SK-N-SH (cell line): ENCODE measurements at regions not wholly inside any gene's neighbourhood (a gene's known extent, or its start where the extent isn't known, plus 50 kb on each side); places are given as distances from the start of the nearest gene placed in this dataset.

Experiments used
- CTCF ChIA-PET: fragments of 300-600, 350-600 bp; formaldehyde crosslinking; extraction: SDS; loops from one replicate; lab custom pipeline; 2021; lab: Yijun Ruan, JAX
- POLR2A ChIA-PET: fragments of 350-600 bp; sonication (Branson Sonifier 250); formaldehyde crosslinking; extraction: SDS; loops from one replicate; lab custom pipeline; 2020; ENCODE audit warnings: antibody characterized with exemption, inconsistent platforms; lab: Yijun Ruan, JAX
- DNase-seq: peaks from one replicate; pipeline ENCODE4 v3.0.0; 2012
- H2AFZ ChIP-seq: fragments of 200-600 bp; sonication (generic); 2 replicates; pipeline ENCODE4 v1.8.1; 2016; ENCODE audit warnings: antibody characterized with exemption, mild to moderate bottlenecking, low read depth
- H3F3A ChIP-seq: fragments of 200-600 bp; sonication (generic); replicated peaks from 2 replicates; pipeline ENCODE3; 2016; ENCODE audit warnings: antibody characterized with exemption, mild to moderate bottlenecking; ENCODE audit not compliant: insufficient read depth
- H3K27ac ChIP-seq, 2 experiments: fragments of 200-500 bp in 1 of 2; fragments of 200-600 bp in 1 of 2; sonication (Bioruptor generic) in 1 of 2; sonication (generic), shearing (Covaris generic) in 1 of 2; 2 replicates each; pipeline versions ENCODE4 v1.5.1 to v1.6.1; 2014 to 2016; ENCODE audit warnings: low read depth in 2 of 2, inconsistent platforms in 1 of 2, low read length in 1 of 2, mild to moderate bottlenecking in 1 of 2, mixed read lengths in 1 of 2
- H3K27me3 ChIP-seq: fragments of 200-600 bp; sonication (generic), shearing (Covaris generic); 2 replicates; pipeline ENCODE4 v1.6.1; 2016; ENCODE audit warnings: mixed run types; ENCODE audit not compliant: insufficient read depth
- H3K36me3 ChIP-seq, 2 experiments: fragments of 200-500 bp in 1 of 2; fragments of 200-600 bp in 1 of 2; sonication (Bioruptor generic) in 1 of 2; sonication (generic) in 1 of 2; replicated peaks in 1 of 2; 2 replicates each; pipeline versions ENCODE3 to v1.5.1; 2014 to 2016; ENCODE audit warnings: low read length in 1 of 2, mild to moderate bottlenecking in 1 of 2; ENCODE audit not compliant: insufficient read depth in 2 of 2, control insufficient read depth in 1 of 2
- H3K4me1 ChIP-seq, 2 experiments: fragments of 200-500 bp in 1 of 2; fragments of 200-600 bp in 1 of 2; sonication (Bioruptor generic) in 1 of 2; sonication (generic), shearing (Covaris generic) in 1 of 2; 2 replicates each; pipeline versions ENCODE4 v1.5.1 to v1.6.1; 2014 to 2016; ENCODE audit warnings: low read depth in 1 of 2, low read length in 1 of 2, mixed run types in 1 of 2; ENCODE audit not compliant: insufficient read depth in 2 of 2, control insufficient read depth in 1 of 2
- H3K4me2 ChIP-seq: fragments of 200-600 bp; sonication (generic), shearing (Covaris generic); 2 replicates; pipeline ENCODE4 v1.6.1; 2017; ENCODE audit warnings: mixed run types
- H3K4me3 ChIP-seq, 2 experiments: fragments of 200-500 bp in 1 of 2; fragments of 200-600 bp in 1 of 2; sonication (Bioruptor generic) in 1 of 2; sonication (generic), shearing (Covaris generic) in 1 of 2; 2 replicates each; pipeline versions ENCODE4 v1.5.1 to v1.8.1; 2014 to 2016; ENCODE audit warnings: low read depth in 2 of 2, inconsistent platforms in 1 of 2, low read length in 1 of 2, mild to moderate bottlenecking in 1 of 2, mixed read lengths in 1 of 2, moderate library complexity in 1 of 2
- H3K79me2 ChIP-seq: fragments of 200-600 bp; sonication (generic); 2 replicates; pipeline ENCODE4 v1.8.1; 2017; ENCODE audit warnings: mild to moderate bottlenecking; ENCODE audit not compliant: insufficient read depth
- H3K9ac ChIP-seq: fragments of 200-600 bp; sonication (generic); 2 replicates; pipeline ENCODE4 v1.6.1; 2017; ENCODE audit warnings: mixed run types
- H3K9me2 ChIP-seq: fragments of 200-600 bp; sonication (generic); 2 replicates; pipeline ENCODE4 v1.6.1; 2017; ENCODE audit warnings: mixed run types
- H3K9me3 ChIP-seq: fragments of 200-600 bp; sonication (generic); 2 replicates; pipeline ENCODE4 v1.6.1; 2017; ENCODE audit warnings: mixed run types, mild to moderate bottlenecking, moderate library complexity
- H4K20me1 ChIP-seq: fragments of 200-600 bp; sonication (generic); 2 replicates; pipeline ENCODE4 v1.6.1; 2017; ENCODE audit warnings: mild to moderate bottlenecking, mixed run types; ENCODE audit not compliant: insufficient read depth
- ELF1 ChIP-seq: IDR thresholded peaks from 2 replicates; pipeline ENCODE4 v1.4.0; 2012
- EZH2phosphoT487 ChIP-seq: fragments of 200-600 bp; sonication (generic); IDR thresholded peaks from 2 replicates; pipeline ENCODE4 v1.6.1; 2017; ENCODE audit warnings: low read depth, mixed run types, mild to moderate bottlenecking, antibody characterized with exemption, moderate library complexity, borderline replicate concordance
- FOXM1 ChIP-seq: IDR thresholded peaks from 2 replicates; pipeline ENCODE4 v1.4.0; 2012; ENCODE audit warnings: low read depth, mild to moderate bottlenecking
- GATA2 ChIP-seq: sonication (generic); formaldehyde crosslinking; IDR thresholded peaks from 2 replicates; pipeline ENCODE4 v1.5.0; 2020; ENCODE audit warnings: mild to moderate bottlenecking, missing genetic modification reagents
- IRF3 ChIP-seq: fragments of 150-350 bp; IDR thresholded peaks from 2 replicates; pipeline ENCODE4 v1.6.1; 2016; ENCODE audit warnings: mild to moderate bottlenecking, low read depth, low read length
- MAX ChIP-seq: IDR thresholded peaks from 2 replicates; pipeline ENCODE4 v1.4.0; 2012; ENCODE audit warnings: low read depth
- MEF2A ChIP-seq: IDR thresholded peaks from 2 replicates; pipeline ENCODE4 v1.4.0; 2012; ENCODE audit warnings: low read depth, borderline replicate concordance
- NFIC ChIP-seq: IDR thresholded peaks from 2 replicates; pipeline ENCODE4 v1.4.0; 2012; ENCODE audit warnings: borderline replicate concordance
- PBX3 ChIP-seq: IDR thresholded peaks from 2 replicates; pipeline ENCODE4; 2012
- POLR2AphosphoS5 ChIP-seq: IDR thresholded peaks from 2 replicates; pipeline ENCODE4 v1.6.1; 2012; ENCODE audit warnings: low read depth, low read length
- RCOR1 ChIP-seq: fragments of 150-350 bp; IDR thresholded peaks from 2 replicates; pipeline ENCODE4 v1.6.1; 2017; ENCODE audit warnings: antibody characterized with exemption, low read length
- REST ChIP-seq: IDR thresholded peaks from 2 replicates; pipeline ENCODE4 v1.6.1; 2012; ENCODE audit warnings: mild to moderate bottlenecking, low read depth, low read length, moderate library complexity
- SIN3A ChIP-seq: IDR thresholded peaks from 2 replicates; pipeline ENCODE4 v1.6.1; 2012; ENCODE audit warnings: low read depth, mild to moderate bottlenecking, low read length, moderate library complexity, borderline replicate concordance
- SMC3 ChIP-seq: IDR thresholded peaks from 2 replicates; pipeline ENCODE4 v1.6.1; 2012; ENCODE audit warnings: low read depth, low read length, improper control_type of control experiment
- TAF1 ChIP-seq: IDR thresholded peaks from 2 replicates; pipeline ENCODE4 v1.6.1; 2012; ENCODE audit warnings: low read depth, mild to moderate bottlenecking, low read length, moderate library complexity, borderline replicate concordance
- TCF12 ChIP-seq: IDR thresholded peaks from 2 replicates; pipeline ENCODE4 v1.4.0; 2012
- TEAD4 ChIP-seq: IDR thresholded peaks from 2 replicates; pipeline ENCODE4 v1.4.0; 2012; ENCODE audit warnings: mild to moderate bottlenecking, borderline replicate concordance; ENCODE audit not compliant: insufficient read depth
- USF1 ChIP-seq: IDR thresholded peaks from 2 replicates; pipeline ENCODE4 v1.4.0; 2012; ENCODE audit warnings: low read depth, borderline replicate concordance
- YY1 ChIP-seq: IDR thresholded peaks from 2 replicates; pipeline ENCODE4 v1.4.0; 2012; ENCODE audit warnings: low read depth, mild to moderate bottlenecking
- ZBTB33 ChIP-seq: IDR thresholded peaks from 2 replicates; pipeline ENCODE4 v1.4.0; 2012; ENCODE audit warnings: low read depth, borderline replicate concordance
- WGBS: methylation state at CpG from one replicate; pipeline ENCODE4 v1.1.6; 2017; ENCODE audit warnings: low lambda C conversion rate; 5-methylcytosine and 5-hydroxymethylcytosine counted together

- TF ChIP-seq ZBTB33 (no peak), REST (no peak), TCF12 (no peak), ELF1 (no peak)
- TF ChIP-seq, all 33 proteins: peak for 0
Observed at GRCh38 chr1:218633238-218633988, 288.3 kb downstream of the TGFB2 start (continued).

- H3K27me3 ChIP-seq: no peaks in the 10 kb centered on the region
- no peak for DNase-seq
- POLR2A ChIA-PET: no interaction called here
- TF ChIP-seq TEAD4: no peak
- no peak for TF ChIP-seq SIN3A
- no peak for TF ChIP-seq IRF3
- no peak for TF ChIP-seq PBX3
- no peak for TF ChIP-seq EZH2phosphoT487
- no peak for TF ChIP-seq FOXM1
- no peak for TF ChIP-seq ELF1
- no peak for TF ChIP-seq MEF2A
- no peak for TF ChIP-seq SMC3
- no peak for TF ChIP-seq MAX
- no peak for TF ChIP-seq TAF1
- TF ChIP-seq NFIC: no peak
- no peak for TF ChIP-seq YY1
- no peak for TF ChIP-seq USF1
- TF ChIP-seq GATA2 (CRISPR knock-in tag): no peak
- TF ChIP-seq POLR2AphosphoS5: no peak
- TF ChIP-seq TCF12: no peak
- no peak for TF ChIP-seq RCOR1
Observed at GRCh38 chr1:218634212-218634611, 289.1 kb downstream of the TGFB2 start.

More at GRCh38 chr1:218634212-218634611, 289.1 kb downstream of the TGFB2 start:
- Histone ChIP-seq H3K9me2 (no peaks in the 10 kb centered on the region), H3K79me2 (no peaks in the 10 kb centered on the region), H3F3A (no peaks in the 10 kb centered on the region), H3K27ac (no peak overlapping the region), H3K36me3 (no peaks in the 10 kb centered on the region), H3K4me3 (no peak overlapping the region), H2AFZ (no peak overlapping the region), H3K9ac (no peak overlapping the region), H3K9me3 (no peaks in the 10 kb centered on the region), H3K4me1 (no peaks in the 10 kb centered on the region), H3K4me2 (no peak overlapping the region), H4K20me1 (no peaks in the 10 kb centered on the region)
- 73% methylated on average over 4 of the region's 4 CpGs for WGBS
- CTCF ChIA-PET: no interaction called here
